ENCODE measurements at regions not wholly inside any gene's neighbourhood (a gene's known extent, or its start where the extent isn't known, plus 50 kb on each side); places are given as distances from the start of the nearest gene placed in this dataset.

DNA sequence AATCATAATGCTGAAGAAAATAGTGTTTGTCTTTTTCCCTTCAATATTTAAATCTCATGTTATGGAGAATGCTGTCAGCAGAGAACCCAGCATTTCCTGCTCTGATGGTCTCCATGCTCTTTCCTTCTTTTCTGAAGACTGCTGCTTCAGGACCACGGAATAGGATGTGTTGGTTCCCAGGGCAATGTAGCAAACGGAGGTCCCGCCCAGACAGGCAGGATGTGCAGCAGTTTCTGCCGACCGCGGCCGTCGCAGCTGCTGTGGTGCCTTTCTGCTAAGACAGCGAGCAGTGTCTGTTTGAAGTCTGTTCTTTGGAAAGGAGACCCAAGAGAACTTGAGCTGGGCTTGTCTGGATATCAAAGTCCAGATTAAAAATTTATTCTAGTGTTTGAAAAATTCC, 654.3 kb downstream of the CCDC171 start:
- H3K4me3 ChIP-seq: peak overlapping the region in 1 of 4 donors; percentile 7
- WGBS, 2 donors: 4 to 5% methylated on average over 9 of the region's 9 CpGs
- TF ChIP-seq, protein P1, sequence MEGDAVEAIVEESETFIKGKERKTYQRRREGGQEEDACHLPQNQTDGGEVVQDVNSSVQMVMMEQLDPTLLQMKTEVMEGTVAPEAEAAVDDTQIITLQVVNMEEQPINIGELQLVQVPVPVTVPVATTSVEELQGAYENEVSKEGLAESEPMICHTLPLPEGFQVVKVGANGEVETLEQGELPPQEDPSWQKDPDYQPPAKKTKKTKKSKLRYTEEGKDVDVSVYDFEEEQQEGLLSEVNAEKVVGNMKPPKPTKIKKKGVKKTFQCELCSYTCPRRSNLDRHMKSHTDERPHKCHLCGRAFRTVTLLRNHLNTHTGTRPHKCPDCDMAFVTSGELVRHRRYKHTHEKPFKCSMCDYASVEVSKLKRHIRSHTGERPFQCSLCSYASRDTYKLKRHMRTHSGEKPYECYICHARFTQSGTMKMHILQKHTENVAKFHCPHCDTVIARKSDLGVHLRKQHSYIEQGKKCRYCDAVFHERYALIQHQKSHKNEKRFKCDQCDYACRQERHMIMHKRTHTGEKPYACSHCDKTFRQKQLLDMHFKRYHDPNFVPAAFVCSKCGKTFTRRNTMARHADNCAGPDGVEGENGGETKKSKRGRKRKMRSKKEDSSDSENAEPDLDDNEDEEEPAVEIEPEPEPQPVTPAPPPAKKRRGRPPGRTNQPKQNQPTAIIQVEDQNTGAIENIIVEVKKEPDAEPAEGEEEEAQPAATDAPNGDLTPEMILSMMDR (IDR thresholded peaks at IDR 0.05): no peak
- TF ChIP-seq POLR2A (IDR thresholded peaks at IDR 0.05) (no peak), EP300 (IDR thresholded peaks at IDR 0.05) (no peak)
- peak overlapping the region in 1 of 4 donors; percentile 37 for H3K27ac ChIP-seq
- H3K27me3 ChIP-seq: no peaks in the 10 kb centered on the region
- peak; percentile 24 to 57 for DNase-seq (ENCODE audit: low spot score in 2 of 2)
- H3K36me3 ChIP-seq: no peaks in the 10 kb centered on the region
- peaks cover 0 to 4% (median 0%) of the 10 kb centered on the region in 4 donors for H3K4me1 ChIP-seq
- no peaks in the 10 kb centered on the region for H3K9me3 ChIP-seq

DNA sequence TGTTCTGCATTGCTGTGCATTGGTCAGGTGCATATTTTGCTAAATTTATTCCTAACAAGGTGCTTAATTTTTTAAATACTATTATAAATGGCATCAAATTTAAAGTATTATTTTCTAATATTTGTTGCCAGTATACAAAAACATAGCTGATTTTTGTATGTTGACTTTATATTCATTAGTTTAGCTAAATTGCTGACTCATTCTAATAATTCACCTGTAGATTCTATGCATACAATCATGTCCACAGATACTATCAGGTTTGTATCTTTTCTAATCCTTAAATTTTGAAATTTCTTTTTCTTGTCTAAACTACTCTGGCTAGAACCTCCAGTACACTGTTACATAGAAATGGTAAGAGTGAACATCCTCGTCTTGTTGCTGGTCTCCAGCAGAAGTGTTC, 657.6 kb downstream of the CCDC171 start:
- TF ChIP-seq EP300 (IDR thresholded peaks at IDR 0.05): no peak
- TF ChIP-seq, protein P1 (IDR thresholded peaks at IDR 0.05): no peak
- no peak for TF ChIP-seq POLR2A (IDR thresholded peaks at IDR 0.05)

DNA sequence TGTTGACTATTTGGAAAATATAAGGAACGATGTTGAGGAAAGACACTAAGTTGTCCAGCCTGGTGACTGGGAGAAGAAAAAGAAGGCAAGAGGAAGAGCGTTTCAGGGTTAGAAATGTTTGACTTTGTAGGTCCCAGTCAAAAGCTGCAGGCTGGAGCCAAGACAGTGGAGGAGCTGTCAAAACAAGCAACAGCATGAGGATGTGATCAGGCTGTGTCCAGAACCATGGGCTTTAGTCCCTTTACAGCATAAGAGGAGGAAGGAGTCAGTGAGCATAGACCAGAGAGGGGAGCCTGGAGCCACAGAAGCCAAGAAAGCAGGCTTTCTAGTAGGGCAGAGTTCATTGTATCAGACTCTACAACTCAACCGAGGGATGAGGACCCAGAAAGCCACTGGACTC, 658.5 kb downstream of the BNC2 start:
- no peak for DNase-seq (ENCODE audit: low spot score in 2 of 2)
- WGBS, 2 donors: 77 to 87% methylated on average over 3 of the region's 3 CpGs
- no peak overlapping the region for H3K27ac ChIP-seq
- H3K36me3 ChIP-seq: no peaks in the 10 kb centered on the region
- H3K9me3 ChIP-seq: no peaks in the 10 kb centered on the region
- H3K4me3 ChIP-seq: no peak overlapping the region
- no peaks in the 10 kb centered on the region for H3K27me3 ChIP-seq
- H3K4me1 ChIP-seq: peaks cover 0 to 36% (median 4%) of the 10 kb centered on the region in 4 donors
- TF ChIP-seq, protein P1 (IDR thresholded peaks at IDR 0.05): no peak
- TF ChIP-seq POLR2A (IDR thresholded peaks at IDR 0.05) (no peak), EP300 (IDR thresholded peaks at IDR 0.05) (no peak)

More for the DNA sequence above, 657.6 kb downstream of the CCDC171 start:
- Histone ChIP-seq H3K27me3 (no peaks in the 10 kb centered on the region), H3K27ac (no peak overlapping the region), H3K4me1 (peaks cover 0 to 27% (median 3%) of the 10 kb centered on the region in 4 donors), H3K36me3 (no peaks in the 10 kb centered on the region), H3K4me3 (no peak overlapping the region), H3K9me3 (no peaks in the 10 kb centered on the region)
- DNase-seq (ENCODE audit: low spot score in 2 of 2): no peak
- WGBS, 2 donors: 92 to 100% methylated on average over 1 of the region's 1 CpG

DNA sequence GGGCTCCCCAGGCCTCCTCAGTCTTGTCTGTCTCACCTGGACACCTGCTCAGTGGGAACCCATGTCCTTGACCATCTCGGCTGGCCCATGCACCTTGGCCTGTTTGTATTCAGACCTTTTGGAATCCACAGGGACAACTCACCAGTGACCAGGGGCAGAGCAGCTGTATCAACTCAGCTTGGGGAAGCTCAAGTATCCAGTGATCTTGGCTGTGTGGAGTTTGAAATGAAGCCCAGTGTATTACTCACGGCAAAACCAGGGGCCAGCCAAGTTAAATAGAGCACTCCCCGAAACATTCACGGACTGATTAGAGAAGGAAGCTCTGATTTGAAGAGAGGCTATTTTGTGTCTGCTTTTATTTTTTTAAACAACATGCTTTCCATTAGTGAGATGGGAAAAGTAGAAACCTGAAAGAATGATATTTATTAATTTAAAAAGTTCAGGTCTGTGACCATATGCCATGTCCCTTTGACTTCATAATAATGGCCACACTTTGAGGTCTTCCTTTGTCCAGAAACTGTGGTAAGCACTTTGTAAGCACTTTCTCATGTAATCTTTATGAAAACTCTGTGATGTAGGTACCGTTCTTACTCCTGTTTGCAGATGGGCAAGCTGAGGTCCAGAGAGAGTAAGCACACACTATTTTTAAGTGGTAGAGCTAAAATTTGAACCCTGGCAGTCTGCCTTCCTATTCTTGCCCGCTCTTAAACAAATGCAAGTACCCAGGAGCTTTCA, 656.5 kb downstream of the BNC2 start:
- no peaks in the 10 kb centered on the region for H3K36me3 ChIP-seq
- DNase-seq (ENCODE audit: low spot score in 2 of 2): peak; percentile 36 to 81
- H3K4me3 ChIP-seq: peak overlapping the region in 1 of 4 donors; percentile 20
- TF ChIP-seq POLR2A (IDR thresholded peaks at IDR 0.05): no peak
- TF ChIP-seq, protein P1 (IDR thresholded peaks at IDR 0.05): no peak
- peak in 1 of 2 donors; percentile 71 for TF ChIP-seq EP300 (IDR thresholded peaks at IDR 0.05)
- H3K27me3 ChIP-seq: no peaks in the 10 kb centered on the region
- H3K9me3 ChIP-seq: no peaks in the 10 kb centered on the region
- 40 to 48% methylated on average over 6 of the region's 6 CpGs for WGBS, 2 donors
- H3K4me1 ChIP-seq: peaks cover 0 to 45% (median 4%) of the 10 kb centered on the region in 4 donors
- H3K27ac ChIP-seq: peak overlapping the region in 2 of 4 donors; percentile 71 to 73

DNA sequence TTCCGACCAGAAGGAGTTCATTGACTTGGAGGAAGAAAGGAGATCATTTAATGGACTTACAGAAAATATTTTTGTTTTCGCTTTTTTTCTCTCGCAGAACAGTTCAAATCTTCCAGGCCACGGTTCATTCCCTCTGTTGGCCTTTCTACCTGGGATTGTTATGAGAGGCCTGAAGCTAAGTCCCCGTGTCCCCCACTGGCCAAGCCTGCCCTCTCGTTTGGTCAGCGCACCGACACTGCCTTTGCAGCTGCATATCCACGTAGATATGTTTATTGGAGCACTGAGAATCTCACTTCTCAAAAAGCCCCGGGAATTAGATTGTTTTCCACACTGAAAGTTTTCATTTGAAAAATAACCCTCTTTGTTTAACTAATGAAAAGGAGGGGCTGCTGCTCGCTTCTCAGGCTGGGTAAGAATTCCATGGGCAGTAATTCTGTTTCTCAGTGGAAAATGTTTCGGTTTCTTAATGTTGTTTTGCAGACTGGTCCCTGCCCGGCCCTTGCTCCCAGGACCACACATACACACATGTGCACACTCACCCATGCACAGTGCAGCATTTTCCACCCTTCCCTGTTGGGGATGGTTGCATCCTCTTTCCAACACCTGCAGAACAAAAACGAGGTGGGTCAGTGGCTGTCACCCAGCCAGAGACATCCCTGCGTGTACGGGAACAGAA, 655.7 kb downstream of the BNC2 start:
- DNase-seq (ENCODE audit: low spot score in 2 of 2): no peak
- Histone ChIP-seq H3K9me3 (no peaks in the 10 kb centered on the region), H3K27ac (peak overlapping the region in 2 of 4 donors; percentile 71 to 73), H3K27me3 (no peaks in the 10 kb centered on the region), H3K36me3 (no peaks in the 10 kb centered on the region), H3K4me1 (peaks cover 0 to 45% (median 4%) of the 10 kb centered on the region in 4 donors), H3K4me3 (peak overlapping the region in 2 of 4 donors; percentile 14 to 20)
- 36 to 41% methylated on average over 16 of the region's 16 CpGs for WGBS, 2 donors
- TF ChIP-seq POLR2A (IDR thresholded peaks at IDR 0.05) (no peak), EP300 (IDR thresholded peaks at IDR 0.05) (no peak)
- TF ChIP-seq, protein P1 (IDR thresholded peaks at IDR 0.05): no peak

Data from tibial nerve (tissue), 4 donors.